ENCODE measurements at regions not wholly inside any gene's neighbourhood (a gene's known extent, or its start where the extent isn't known, plus 50 kb on each side); places are given as distances from the start of the nearest gene placed in this dataset.
"Not testable (repeated sequence)": the region's sequence is repeated elsewhere in the genome, so short reads cannot be mapped to it uniquely, and the experiment has no call there.

DNA sequence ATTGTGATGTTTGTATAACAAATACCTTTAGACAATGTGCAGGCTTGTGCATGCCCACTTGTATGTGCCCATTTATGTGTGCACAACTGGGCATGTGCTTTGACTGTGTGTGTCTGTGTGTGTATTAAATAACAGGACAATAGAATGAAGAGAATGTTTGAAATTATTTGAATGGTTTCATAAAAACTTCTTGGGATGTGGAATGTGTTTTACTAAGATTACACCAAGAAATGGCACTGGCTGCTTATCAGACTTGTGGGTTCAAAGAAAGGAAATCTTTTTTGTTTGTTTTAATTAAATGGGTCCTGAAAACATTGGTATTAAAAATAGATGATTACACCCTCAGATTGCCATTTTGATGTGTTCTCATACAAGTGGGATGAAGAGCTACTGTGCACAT is 191.6 kb upstream of the CCN2 start:
- no peak for DNase-seq

DNA sequence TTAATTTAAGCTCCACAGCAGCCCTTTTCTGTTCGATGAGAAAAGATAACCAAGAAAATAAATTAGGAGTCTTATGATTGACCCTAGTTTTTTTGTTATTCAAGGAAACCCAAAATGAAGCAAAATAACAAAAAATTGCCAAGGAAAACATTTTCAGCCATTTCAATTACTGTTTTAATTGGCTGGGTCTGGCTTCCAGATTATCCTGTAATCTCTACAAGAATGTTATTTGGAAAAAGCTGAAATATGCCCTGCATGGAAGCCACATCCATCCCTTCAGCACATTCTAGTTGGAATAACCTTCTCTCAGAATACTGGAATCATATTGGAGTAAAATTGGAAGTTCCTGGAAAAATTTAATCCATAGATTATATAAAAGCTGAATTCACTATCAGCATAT is 191.1 kb upstream of the CCN2 start:
- no peak for DNase-seq

DNA sequence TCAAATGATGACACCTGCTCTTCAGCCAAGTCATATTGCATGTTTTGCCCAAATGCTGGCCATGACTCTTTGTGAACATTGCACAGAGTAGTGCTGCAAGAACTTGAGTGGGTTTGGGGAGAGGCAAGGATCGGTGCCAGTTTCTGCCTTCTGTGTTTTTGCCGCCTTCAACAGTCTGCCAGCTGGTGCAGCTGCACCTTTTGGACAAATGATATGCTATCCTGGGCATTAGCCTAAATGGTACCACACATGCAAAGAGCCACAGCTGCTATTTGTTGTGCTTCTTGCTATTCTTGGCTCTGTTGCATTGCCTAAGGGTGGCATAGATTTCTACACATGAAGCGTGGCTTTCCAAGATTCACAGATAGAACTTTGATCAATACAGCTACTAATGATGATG is 189.0 kb upstream of the CCN2 start:
- peak in 5 of 58 donors; percentile 8 to 31 (median 19) for DNase-seq

DNA sequence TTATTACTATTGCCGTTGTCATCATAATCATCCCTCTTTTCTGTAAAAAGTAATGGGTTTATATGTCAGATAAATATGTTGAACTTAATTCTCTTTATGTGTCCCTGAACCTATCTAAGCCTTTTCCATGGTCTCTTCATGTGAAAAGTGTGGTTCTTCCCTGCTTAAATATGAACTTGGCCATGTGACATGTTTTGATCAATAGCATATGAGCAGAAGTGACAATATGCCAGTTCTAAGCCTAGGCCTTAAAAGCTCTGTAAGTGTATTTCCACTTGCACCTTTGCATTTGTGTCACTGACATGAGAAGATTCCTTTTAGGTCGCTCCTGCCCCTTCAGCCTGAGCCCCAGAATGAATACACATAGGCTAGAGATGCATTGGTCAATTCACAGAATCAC is 188.4 kb upstream of the CCN2 start:
- DNase-seq, result no peak

DNA sequence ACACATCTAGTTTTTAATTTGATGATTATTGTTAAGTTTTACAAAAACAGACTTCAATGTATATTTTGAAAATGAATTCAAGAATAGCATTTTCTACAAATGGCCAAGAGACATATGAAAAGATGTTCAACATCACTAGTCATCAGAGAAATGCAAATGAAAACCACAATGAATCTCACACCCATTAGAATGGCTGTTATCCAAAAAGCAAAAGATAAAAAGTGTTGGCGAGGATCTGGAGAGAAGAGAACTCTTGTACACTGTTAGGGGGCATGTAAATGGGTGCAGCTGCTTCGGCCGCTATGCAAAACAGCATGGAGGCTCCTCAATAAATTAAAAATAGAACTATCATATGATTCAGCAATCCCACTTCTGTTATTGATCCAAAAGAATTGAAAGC is 185.8 kb upstream of the CCN2 start:
- DNase-seq, result no peak

DNA sequence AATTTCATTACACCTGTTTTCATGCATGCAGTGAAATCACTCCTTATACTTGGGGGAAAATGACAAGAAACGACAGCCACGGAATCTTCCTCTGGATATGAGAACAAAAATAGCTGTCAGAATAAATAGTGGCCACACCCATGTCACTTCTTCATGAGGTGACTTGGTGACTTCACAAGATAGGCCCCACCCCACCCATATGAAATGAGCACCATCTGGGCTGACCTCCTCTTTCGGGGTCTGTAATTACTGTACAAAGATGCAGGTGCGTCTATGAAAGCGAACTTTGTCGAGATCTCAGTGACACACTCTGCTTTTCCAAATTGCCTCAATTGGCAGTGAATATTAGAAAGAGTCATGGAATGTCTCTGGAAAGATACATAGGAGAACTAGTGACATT is 184.2 kb upstream of the CCN2 start:
- no peak for DNase-seq

DNA sequence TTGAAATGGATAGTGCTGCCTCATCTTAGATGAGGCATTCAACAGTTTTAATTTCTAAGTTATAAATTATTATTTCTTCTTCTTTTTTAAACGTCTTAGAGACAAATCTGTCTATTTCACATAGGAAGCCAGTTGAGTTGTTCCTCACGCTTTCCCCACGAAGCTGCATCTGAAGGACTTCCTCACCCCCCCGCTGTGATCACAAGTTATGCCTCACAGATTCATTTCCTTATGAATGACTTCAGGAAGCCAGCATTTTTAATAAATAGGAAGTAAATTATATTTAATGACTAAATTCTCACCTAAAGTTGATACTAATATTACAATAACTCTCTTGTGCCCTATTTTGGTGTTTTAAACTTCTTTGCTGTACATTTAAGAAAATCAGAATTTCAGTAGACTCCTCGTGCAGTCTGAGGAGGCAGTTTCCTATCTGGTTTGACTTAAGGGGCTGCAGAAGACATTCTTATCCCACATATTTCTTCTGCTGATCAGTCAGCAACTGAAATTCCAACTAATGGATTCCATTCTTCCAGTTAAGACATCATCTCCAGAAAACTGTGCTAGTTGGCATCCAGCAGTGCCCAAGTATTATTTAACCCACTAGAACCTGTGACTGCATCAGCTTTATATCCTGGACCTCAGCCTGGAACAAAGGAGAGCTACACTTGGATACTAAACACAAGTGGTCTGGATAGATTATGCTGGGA is 182.7 kb upstream of the CCN2 start:
- DNase-seq, result no peak

DNA sequence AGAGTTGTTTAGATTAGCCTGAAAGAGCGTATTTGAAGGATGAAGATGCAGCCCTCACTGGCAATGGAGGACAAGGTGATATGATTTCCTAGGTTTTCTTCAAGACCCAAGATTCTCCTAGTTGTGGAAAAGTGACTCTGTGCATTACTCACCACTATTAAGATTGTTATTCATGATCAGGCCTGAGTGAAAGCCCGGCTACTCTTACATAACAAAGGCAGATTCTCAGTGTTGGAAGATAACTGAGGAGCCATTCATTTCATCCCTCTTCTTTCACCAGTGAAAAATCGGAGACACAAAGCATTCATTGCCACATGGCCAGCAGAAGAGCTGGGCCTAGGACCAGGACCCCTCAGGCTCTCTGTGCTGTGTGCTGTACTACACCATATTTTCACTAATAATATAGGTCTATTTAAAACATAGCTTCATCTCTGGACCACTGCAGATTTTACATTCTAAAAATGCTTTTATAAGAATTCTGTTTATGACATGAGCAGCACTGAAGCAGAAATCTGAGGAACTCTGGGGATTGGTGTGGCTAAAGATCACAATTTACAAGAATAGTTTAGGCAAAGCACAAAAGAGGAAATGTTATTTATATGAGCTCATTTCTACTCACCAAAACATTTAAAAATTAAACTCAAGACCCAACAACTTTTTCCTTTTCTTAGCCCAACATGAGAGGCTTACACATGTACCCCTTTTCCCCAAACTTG is 181.9 kb upstream of the CCN2 start:
- peak in 15 of 58 donors; percentile 3 to 78 (median 35) for DNase-seq

DNA sequence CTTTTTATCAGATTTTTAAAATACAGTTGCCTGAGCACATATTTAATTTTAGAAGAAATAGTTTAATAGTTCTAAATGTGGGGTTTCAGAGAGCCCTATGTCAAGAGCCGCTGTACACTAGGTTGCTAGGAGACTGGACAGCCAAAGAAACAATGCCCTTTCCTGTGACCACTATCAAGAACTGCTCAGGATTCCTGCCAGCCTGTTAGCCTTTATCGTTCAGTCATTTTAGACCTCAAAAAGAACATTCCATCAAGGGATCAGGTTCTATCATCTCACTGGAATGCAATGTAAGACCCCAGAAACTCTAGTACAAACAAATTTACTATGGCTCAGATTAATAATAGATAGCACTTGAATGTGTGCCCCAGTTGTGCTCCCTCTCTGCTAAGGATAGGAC is 181.2 kb upstream of the CCN2 start:
- DNase-seq, result peak in 1 of 58 donors; percentile 43

DNA sequence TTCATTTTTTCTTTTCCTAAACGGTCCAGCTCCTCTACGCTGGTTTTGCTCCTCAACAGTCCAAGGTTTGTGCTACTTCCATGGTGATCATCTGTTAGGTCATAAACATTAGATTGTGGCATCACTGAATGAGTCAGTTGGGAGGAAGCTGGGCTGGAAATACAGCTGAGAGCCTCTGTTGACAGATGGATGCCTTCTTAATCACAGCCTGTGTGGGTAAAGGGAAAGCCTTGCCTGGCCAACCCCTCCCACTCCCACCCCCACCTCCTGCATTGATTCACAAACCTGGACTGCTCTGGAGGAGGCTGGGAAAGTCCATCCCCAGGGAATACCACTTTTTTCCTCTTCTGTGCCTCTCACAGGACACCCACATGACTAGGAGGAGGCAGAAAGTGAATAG is 180.6 kb upstream of the CCN2 start:
- DNase-seq, result peak in 2 of 58 donors; percentile 30 to 33

DNA sequence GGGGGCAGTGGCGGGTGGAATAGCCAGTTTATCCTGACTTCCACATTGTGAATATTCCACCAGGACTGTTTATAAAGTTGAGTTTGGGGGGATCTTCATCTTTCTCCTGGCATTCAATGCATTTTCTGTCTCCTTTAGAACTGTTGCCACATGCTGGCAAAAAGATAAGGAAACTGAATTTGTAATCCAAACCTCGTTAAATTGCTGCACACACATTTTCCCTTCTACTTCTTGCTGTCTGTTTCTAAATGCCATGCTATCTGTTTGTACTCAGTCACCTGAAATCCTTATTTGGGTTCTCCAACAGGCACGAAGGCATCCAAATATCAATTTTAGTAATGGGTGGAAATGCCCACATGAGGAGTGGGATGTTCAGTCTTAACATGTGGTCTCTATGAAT is 180.2 kb upstream of the CCN2 start:
- peak in 1 of 58 donors; percentile 39 for DNase-seq

DNA sequence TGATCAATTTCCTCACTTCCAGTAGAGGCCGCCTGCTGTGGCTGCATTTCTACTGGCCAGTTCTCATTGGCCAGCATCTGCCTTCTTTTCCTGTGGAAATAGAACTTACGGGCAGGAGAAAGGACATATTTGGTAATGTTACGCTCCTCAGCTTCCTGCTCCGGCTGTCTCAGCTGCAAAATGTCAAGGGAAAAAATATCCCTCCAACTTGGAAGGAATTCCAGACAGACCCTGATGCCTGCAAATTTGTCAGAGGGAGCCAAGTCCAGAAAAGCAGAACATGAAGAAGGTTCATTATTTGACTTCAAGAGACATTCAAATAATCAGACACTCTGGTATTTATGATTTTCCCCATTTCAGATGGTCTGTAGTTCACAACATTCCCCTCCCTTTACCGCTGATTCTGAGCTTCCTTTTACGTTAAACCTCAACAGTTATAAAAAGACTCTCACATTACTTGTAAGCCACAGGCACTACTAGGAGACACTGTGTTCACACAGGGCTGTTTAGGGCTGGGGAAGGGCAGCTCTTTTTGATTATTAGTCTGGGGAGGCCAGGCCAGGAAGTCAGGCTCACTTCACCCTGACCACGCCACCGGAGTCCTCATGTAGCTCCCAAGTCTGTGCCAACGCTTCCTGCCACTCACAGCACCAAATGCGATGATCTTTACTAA is 179.6 kb upstream of the CCN2 start:
- DNase-seq, result peak in 8 of 58 donors; percentile 3 to 39 (median 15)

DNA sequence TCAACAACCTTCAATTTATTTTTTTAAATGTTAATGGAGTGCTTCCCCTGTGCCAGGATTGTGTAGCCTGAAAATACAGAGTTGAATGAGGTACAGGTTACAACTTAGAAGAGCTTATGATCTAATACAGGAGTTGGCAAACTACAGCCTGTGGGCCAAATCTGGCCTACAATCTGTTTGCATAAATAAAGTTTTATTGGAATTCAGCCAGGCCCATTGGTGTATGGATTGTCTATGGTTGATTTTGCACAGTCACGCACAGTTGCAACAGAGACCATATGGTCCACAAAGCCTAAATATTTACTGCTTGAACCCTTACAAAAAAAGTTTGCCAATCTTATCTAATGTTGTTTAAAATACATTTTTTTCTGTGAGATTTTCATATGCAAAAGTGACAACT is 177.3 kb upstream of the CCN2 start:
- no peak for DNase-seq

DNA sequence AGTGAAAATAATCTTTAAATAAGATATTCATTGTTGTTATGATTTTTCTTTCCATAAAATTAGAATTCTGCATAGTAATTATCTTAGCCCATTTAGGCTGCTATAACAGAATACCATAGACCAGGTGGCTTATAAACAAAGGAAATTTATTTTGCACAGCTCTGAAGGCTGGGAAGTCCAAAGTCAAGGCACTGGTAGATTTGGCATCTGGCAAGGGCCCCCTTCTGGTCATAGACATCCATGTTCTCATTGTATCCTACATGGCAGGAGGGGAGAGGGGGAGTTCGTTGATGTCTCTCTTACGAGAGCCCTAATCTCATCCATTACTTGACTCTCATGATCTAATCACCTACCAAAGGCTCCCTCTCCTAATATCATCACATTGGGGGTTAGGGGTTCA is 175.0 kb upstream of the CCN2 start:
- no peak for DNase-seq

DNA sequence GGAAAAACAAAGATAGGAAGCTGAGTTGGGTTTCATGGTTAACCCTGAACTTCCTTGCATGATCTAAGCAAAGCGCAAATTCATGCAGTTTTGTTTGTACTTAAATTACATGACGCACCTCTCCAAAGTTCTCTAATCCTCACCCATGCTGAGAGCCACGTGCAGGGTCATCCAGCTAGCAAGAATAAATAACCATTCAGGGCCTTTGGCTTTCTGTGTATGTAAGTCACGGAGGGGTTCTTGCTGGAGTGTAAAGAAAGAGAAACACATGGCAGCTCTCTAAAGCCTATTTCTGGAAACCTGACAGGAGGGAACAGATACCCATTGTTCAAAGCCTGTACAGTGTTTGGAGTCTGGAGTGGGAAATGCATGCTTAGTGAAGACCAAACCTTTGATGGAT is 171.7 kb upstream of the CCN2 start:
- peak in 32 of 58 donors; percentile 8 to 87 (median 32) for DNase-seq

DNA sequence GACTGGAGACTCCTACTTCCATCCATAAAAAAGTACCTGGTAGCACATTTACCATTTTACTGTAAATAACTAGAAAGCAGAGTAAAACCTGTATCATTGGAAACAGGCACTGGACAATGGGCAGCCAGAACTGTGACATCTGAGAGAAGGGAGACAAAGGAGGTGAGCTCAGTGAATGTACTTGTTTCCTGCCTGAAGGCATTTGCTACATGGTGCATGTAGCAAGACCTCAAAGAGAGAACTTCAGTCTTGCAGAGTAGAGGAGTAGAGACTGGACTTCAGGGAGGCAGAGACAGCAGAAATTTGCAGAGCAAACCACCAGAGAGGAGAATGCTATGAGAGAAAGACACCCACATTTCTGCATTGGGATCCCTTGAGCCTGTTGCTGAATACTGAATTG is 171.0 kb upstream of the CCN2 start:
- no peak for DNase-seq

DNA sequence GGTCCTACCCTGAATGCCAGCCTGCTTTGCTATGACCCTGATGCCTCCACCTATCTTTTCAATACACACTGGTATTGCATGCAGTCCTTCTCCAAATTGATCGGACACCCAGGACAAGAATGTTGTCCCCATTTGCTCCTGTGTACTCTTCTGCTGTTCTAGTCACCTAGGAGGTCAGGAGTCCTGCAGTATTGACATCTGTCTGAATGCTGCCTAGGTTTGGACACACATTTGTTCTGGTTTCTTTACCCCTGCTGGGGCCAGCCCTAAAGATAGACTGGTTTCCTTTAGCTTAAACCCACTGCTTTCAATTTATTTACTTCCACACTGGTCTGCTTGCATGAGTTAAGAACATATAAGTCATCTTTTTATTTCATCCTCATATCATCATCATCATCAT is 167.0 kb upstream of the CCN2 start:
- no peak for DNase-seq

DNA sequence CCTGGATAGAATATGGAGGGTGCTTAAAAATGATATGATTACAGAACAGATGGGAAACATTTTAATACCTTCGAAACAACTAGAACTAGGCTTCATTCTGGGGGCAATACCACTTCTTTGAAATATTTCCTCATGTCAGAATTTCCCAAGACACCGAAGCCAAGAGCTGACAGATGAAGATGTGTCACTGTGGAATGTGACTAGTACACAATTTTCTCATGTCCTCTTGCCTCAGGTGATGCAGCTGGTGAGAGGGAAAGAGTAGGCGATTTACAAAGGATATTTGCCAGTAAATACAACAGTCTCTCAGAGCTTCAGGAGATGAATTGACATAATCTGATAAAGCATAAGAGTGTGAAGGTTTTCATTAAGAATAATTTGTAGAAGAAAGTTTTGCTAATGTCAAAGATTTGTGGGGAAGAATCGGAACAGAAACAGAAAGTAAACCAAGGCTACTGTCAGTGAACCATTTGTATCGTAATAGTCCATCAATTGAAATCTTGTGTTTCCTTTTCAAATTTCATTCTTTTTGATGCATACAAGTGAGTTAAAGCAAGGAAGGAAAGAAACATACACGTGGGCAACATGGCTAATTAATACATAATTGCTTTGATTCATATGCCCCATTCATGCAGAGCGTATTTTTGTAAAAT is 164.7 kb upstream of the CCN2 start:
- DNase-seq, result no peak

DNA sequence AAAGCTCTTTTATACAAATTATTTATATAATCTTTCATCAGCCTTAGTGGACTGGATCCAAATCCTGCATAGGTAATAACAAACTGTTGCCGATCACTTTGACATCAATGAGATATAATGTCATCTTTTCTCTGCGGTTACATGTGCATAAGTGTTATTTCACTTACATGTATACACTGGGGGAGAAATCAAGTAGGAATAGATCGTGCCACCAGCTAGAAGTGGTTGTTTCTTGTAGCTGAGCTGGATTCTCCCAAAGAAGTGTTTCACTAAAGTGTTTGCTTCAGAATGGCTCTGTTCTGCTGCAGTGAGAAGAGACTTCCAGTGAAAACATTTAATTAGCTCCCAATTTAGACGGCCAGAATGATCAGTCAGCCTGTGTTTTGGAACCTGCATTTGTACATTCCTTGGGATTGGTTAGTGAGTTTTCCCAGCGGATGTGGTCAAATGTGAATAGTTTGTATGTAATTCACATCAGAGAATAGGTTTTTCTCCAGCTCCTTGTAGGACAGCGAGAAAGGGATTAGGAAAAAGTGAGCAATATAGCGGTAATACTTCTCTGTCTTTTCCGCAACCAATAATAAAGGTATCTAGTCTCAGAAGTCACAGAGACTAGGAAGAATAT is 163.1 kb upstream of the CCN2 start:
- DNase-seq, result no peak

DNA sequence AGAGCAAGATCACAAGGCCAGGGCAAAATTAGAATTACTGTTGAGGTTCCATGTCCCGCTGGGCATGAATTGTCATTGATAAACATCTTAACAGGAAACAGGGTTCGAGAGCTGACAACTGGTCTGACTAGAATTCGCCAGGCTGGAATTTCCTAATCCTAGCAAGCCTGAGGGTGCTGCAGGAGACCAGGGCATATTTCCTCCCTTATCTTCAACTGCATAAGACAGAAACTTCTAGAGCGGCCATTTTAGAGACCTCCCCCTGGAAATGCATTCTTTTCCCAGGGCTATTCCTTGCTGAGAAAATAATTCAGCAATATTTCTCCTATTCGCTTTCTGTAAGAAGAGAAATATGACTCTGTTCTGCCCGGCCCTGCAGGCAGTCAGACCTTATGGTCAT is 158.6 kb upstream of the CCN2 start:
- not testable (repeated sequence) for DNase-seq

DNA sequence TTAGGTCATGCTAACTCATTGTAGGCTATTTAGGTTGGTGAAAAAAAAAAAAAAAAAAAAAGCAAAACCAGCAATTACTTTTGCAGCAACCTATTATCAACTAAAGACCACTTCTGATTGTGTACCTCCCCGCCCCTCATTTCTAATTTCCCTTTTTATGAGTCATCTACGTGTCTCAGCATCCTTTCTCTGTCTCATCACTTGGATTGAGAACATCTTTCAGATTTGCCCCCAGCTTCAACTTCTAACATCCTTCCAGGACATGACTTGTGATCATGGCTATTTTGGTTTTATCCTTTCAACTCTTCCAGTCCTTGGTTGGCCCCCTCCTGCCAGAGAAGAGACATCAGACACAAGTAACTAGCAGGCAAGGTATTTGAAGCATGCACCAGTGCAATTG is 156.7 kb upstream of the CCN2 start:
- DNase-seq, result no peak

DNA sequence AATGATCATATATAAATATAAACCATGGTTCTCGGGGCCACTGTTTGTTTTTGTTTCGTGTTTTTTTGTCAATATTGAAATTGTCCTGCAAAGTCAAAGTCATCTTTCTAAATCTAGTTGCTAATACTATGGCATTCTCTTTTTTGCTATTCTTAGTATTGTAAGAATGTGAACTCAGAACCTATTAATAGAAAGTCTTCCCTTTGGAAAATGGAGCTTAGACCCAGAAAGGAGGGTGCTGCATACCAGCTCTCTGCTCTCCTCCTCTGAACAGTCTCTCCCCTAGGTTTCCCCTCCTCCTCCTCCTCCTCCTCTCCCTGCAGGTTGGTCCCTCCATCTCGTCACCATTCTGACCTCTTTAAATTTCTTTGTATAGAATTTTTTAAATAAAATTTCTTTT is 150.4 kb upstream of the CCN2 start:
- no peak for DNase-seq
